Left colon (tissue), 2 donors: ENCODE measurements at regions not wholly inside any gene's neighbourhood (a gene's known extent, or its start where the extent isn't known, plus 50 kb on each side); places are given as distances from the start of the nearest gene placed in this dataset.
A peak's percentile ranks its signal among the peaks of the same experiment; 100 is the strongest.
"Not testable (repeated sequence)": the region's sequence is repeated elsewhere in the genome, so short reads cannot be mapped to it uniquely, and the experiment has no call there.

ENCODE experiments used
- ATAC-seq: fragments of 200-7000 bp; cut with Tn5 transposase; one replicate; pipeline ENCODE4 v1.9.1; 2020; ENCODE audit warnings: mild to moderate bottlenecking, moderate library complexity
- DNase-seq, 2 donors: peaks; one replicate each; pipeline ENCODE4 v3.0.0-alpha.2; 2020
- intact Hi-C, 2 donors: fragments of 100-400 bp; cut with DNase I in 1 of 2; cut with micrococcal nuclease in 1 of 2; formaldehyde crosslinking; loops; one replicate each; pipeline versions ENCODE4 v1.11.2 to v1.14.0; 2022; cut with DNase I, micrococcal nuclease
- donor health status: DM: no; HTN: no; CAD: no.
- donor health status: DM: yes; HTN: yes; CAD: no.

DNA sequence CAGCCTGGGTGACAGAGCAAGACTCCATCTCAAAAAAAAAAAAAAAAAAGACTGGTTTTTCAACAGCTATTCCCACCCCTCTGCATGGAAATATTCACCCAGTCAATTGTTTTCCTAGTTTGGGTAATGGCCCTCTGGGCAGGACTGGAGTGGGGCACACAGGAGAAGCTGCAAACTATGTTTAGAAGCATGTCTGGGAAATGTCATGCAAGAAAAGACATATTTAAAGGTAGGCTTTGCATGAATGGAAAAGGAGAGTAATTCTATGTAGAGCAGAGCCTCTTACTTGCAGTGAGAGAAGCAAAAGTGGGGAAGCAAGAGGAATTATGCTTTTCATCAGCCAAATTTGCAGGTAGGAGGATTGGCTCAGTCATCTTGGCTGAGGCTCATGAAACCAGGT lies 276.5 kb upstream of the PLEKHG7 start:
- intact Hi-C loops: no loop called here
- no peak for DNase-seq
- no peak for ATAC-seq

DNA sequence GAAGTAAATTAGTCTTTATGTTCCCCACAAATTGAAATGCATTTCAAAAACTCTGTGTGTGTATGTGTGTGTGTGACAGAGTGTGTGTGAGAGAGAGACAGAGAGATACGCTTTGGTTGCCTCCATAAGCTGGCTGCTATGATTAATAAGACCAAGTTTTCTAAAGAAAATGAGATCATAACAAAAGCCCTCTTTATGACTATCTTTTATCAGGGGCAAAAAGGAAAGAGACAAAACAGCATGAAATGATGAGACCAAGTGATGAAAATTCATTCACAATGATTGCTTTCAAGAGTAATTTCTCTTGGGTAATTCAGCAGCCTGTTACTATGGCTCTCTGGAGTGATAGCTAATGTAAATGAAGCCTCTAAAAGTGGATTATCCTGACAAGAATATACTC lies 277.6 kb upstream of the PLEKHG7 start:
- no peak for ATAC-seq
- no peak for DNase-seq
- intact Hi-C loops: no loop called here

DNA sequence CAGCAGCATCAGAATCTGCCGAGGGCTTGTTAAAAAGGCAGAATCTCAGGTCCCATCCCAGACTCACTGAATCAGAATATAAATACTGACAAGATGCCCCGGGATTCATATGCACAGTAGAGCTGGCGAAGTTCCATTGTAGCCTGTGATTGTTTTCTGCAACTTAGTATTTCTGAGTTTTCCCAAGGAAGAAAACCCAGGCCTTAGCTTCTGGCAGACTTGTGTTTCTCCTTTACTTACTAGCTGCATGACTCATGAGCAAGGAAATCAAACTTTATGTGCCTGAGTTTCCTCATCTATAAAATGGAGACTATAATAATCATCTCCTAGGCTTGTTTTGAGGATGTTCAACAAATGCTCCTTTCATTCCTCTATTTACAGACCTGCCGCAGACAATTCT lies 278.5 kb upstream of the PLEKHG7 start:
- no peak for DNase-seq
- peak; percentile 89 for ATAC-seq
- intact Hi-C loops: no loop called here

DNA sequence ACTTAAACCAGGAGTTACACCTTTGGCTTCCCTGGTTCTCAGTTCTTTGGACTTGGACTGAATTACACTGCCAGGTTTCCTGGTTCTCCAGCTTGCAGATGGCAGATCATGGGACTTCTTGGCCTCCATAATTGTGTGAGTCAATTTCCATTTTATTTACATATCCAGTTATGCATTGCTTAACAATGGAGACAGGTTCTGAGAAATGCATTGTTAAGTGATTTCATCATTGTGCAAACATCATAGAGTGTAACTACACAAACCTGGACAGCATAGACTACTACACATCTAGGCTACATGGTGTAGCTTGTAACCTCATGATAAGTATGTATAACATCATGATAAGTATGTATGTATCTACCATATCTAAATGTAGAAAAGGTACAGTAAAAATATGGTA lies 276.1 kb upstream of the BTG1 start:
- intact Hi-C loops: no loop called here
- DNase-seq (no peak), ATAC-seq (peak; percentile 73)

DNA sequence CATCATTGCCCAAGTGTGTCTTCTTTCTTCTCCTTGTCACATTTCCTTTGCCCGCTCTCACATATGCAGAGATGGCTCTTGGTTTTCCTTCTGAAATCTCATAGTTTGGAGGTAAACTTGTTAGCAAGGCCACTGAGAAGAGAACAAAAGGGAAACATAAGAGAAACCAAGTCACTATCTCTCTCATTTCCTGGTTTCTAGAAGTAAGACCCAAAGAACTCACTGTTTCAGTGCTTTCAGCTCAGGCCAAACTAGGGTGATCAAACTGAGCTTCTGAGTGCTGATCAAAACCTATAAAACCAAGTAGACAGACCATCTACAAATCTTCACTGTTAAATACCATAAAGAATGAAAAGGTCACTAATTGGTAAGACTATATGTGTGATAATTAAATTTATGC lies 275.4 kb upstream of the BTG1 start:
- ATAC-seq (no peak), DNase-seq (no peak)
- intact Hi-C loops: no loop called here

DNA sequence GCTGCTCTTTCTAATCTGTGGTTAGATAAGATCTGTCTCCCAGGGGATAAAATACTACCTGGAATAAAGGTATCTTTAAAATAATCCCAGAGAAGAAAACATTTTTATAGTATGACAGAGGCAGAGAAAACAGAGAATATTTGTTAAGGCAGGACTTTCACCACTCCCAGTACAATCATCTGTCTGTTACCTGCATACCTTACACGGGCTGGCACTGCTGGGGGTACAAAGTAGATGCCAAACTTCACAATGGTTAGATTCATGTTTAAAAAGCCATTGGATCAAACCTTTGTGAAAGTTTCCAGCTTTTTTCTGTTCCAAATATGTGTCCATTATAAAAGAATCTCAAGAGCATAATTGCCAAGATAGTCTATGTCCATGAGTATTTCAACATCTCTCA lies 273.6 kb upstream of the BTG1 start:
- DNase-seq (no peak), ATAC-seq (no peak)
- intact Hi-C loops: no loop called here

DNA sequence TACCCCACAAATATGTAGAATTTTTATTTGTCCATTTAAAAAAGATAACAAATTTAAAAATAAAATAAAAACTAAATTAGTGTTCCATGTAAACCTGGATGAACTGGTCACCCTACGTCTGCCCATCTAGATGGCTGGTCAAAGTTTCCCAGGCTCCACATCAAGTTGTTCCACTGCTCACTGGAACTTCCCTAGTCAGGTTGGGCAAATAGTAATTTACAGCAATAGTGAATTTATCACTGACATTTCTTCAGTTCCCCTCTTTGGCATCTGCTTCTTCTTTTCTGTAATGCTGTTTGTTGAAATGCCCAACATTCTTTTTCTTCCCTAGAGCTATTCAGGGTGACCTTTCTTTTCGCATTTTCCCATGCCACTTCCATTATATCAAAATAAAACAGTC lies 272.7 kb upstream of the BTG1 start:
- intact Hi-C loops: no loop called here
- DNase-seq (no peak), ATAC-seq (no peak)

DNA sequence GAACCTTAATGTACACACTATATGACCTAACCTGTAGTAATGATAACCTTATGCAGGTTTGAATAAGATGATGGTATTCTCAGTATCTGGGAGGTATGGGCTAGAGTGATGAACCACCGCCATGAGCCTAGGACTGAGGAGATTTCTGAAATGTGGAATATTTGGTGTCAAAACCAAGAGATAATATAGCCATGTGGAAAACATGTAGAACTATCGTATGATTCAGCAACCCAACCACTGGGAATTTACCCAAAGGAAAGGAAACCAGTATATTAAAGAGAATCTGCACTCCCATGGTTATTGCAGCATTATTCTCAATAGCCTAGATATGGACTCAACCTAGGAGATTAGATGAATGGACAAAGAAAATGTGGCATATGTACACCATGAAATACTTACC lies 271.7 kb upstream of the BTG1 start:
- ATAC-seq: no peak
- intact Hi-C loops: no loop called here

DNA sequence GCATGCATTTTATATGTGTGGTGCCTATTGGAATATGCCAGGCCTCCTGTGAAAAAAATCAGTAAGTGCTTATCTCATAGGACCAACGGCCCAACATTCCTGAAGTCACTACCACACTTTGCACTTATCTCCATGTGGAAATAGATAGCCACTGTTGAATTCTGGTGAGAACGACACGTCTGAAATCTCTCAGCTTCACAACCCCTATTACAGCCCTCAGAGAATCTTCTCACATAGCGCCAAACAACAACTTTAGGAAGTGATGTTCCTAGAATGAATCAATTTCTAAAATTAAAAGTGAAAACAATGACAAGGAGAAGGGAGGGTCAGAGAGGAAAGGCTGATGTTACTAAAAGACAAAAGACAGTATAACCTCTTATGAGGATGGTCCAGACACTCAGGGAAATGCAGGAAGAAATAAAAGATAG lies 270.8 kb upstream of the BTG1 start:
- no peak for DNase-seq
- no peak for ATAC-seq
- intact Hi-C loops: no loop called here

More for the DNA sequence above, 271.7 kb upstream of the BTG1 start:
- no peak for DNase-seq

DNA sequence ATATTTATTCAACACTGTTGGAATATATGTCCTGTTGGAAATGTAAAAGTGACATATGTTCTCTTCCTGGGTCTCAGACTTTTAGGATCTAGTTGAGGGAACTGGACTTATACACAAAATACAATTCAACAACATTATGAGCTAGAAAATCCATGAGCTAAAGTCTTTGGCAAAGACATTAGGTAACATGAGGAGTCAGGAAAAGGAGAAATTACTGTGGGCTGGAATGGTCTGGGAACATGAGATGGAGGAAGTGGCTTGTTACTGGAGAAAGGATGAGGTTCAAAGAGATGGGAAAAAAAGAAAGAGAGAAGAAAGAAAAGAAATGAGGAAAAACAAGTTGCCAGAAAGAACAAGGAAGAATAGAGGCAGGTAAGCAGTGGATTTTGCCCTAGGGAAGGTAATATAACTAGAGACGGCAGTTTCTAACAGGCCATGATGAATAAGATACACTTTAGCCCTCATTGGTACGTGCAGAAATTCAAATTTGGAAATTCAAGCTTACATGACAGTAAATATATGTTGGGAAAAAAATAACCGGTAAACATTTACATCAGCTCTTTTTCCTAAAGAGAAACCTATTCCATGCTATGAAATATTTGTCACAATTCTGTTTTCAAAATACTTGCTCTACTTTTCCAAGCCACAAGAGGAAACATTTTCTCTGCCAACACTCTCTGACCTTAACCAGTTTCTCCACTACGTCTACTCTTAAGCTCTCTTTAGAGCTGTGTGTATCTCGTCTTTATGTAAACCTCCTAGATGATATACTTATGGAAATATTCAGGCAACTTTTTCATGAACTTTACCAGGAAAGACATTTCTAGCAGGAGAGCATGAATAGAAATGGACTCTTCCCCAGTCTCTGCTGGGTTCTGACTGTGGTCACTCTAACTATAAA lies 268.8 kb upstream of the BTG1 start:
- ATAC-seq (peak; percentile 82), DNase-seq (no peak)
- intact Hi-C loops: no loop called here

DNA sequence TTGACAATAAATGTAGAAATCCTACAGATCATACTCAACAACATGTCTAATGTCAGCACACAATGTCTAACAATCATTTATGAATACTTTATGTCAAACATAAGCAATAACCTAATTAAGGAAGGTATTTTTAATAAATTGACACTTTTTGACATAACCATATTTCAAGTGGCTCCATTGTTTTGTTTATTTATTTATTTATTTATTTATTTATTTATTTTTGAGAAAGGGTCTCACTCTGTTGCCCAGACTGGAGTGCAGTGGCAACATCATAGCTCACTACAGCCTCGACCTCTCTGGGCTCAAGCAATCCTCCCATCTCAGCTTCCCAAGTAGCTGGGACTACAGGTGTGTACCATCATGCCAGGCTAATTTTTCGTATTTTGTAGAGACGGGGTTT lies 267.6 kb upstream of the BTG1 start:
- intact Hi-C loops: no loop called here
- ATAC-seq: no peak
- no peak for DNase-seq

DNA sequence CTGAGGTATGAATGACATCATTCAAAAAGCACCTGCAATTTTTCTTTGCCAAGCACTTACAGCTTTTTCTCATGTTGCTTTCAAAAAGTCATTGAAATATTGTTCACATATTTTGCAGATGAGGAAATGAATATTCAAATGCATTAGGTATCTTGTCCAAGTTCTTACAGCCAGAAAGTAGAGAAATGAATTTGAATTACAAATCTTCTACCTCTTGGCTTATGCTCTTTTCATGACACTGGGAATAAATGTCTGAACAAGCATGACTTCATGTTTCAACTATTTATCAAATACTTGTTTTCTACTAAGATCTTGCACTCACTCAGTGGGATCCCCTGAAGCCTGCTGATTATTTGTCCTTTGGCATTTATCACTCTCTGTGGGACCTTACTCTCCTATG lies 267.2 kb upstream of the BTG1 start:
- ATAC-seq (no peak), DNase-seq (no peak)
- intact Hi-C loops: no loop called here

DNA sequence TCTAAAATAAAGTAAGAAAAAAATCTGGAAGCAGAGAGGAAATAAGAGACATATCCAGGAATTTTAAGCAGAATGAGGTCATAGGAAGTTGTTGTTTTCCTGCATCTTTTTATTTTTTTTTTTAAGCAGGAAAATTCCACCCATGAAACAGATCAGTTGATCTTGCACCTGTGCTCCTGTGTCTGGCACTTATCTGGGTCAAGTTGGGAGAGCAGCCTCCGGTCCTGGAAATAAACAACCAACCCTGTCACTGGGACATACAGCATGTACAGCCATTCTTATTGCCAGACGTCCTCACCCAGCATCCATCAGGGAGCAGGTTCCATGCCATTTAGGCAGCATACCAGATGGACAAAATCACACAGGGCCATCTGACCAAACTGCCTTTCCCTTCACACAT lies 266.0 kb upstream of the BTG1 start:
- no peak for DNase-seq
- no peak for ATAC-seq
- intact Hi-C loops: no loop called here

DNA sequence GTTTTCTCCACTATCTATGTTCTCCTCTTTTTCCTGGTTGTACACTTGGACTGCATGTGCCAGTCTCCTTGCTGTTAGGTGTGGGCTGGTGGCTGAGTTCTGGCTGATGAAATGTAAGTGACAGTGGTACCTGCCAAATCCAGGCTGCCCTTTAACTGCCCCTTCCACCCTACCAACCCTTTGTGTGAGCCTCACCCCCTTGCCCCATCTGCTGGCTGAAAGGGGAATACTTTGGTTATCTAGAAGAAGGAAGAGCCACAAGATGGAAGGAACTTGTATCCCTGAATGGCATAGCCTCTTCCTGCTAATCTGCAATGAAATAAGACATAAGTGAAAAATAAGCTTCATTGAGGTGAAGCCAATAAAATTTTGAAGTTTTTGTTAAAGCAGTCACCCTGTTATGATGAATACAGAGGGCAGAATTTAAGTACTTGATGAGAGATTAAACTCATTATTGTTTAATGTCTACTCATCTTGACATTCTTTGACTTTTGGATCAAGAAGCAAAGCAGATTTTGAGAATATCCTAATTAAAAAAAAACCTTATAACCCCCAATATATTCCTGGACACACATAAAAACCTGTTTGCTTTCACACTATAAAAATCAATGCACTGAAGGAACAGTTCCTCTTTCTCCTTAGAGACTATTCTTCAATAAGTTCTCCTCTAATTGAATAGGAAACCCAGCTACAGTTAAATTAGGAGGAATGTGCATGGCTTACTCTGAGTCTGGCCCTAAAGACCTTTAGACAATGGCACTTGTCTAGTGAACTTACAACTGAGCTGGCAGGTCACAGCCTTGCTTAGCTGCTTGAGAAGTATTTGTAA lies 262.6 kb upstream of the BTG1 start:
- DNase-seq: peak; percentile 39 to 54
- intact Hi-C loops: no loop called here
- ATAC-seq: peak; percentile 46

DNA sequence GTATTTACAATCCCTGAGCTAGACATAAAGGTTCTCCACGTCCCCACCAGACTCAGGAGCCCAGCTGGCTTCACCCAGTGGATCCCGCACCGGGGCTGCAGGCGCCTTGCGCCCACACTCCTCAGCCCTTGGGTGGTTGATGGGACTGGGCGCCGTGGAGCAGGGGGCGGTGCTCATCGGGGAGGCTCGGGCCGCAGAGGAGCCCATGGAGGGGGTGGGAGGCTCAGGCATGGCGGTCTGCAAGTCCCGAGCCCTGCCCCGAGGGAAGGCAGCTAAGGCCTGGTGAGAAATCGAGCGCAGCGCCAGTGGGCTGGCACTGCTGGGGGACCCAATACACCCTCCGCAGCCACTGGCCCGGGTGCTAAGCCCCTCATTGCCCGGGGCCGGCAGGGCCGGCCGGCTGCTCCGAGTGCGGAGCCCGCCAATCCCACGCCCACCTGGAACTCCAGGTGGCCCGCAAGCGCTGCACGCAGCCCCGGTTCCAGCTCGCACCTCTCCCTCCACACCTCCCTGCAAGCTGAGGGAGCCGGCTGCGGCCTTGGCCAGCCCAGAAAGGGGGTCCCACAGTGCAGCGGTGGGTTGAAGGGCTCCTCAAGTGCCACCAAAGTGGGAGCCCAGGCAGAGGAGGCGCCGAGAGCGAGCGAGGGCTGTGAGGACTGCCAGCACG lies 260.9 kb upstream of the BTG1 start:
- DNase-seq, intact Hi-C loops, ATAC-seq: not testable (repeated sequence)

DNA sequence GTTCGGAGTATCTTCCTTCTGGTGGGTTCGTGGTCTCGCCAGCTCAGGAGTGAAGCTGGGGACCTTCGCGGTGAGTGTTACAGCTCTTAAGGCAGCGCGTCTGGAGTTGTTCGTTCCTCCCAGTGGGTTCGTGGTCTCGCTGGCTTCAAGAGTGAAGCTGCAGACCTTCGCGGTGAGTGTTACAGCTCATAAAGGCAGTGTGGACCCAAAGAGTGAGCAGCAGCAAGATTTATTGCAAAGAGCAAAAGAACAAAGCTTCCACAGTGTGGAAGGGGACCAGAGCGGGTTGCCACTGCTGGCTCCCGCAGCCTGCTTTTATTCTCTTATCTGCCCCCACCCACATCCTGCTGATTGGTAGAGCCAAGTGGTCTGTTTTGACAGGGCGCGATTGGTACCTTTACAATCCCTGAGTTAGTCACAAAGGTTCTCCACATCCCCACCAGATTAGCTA lies 260.2 kb upstream of the BTG1 start:
- ATAC-seq, intact Hi-C loops, DNase-seq: not testable (repeated sequence)

DNA sequence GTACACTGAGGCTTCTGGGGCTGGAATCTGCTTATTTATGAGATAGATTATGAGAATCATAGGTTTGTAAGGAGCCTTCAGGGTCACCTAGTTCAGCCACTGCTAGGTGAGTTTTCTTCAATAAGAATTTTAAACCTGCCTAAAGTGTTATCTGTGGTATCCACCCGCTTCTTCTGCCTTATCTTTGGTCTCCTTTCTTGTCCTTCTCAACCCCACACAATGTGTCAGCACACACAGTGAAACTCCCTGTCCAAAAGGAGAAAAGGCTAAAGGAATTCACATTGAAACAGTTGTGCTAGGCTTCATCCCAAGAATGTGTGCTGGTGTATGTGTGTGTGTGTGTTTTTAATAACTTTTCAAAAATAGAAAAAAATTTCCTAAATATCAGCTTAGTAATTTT lies 259.3 kb upstream of the BTG1 start:
- ATAC-seq (no peak), DNase-seq (no peak)
- intact Hi-C loops: no loop called here

DNA sequence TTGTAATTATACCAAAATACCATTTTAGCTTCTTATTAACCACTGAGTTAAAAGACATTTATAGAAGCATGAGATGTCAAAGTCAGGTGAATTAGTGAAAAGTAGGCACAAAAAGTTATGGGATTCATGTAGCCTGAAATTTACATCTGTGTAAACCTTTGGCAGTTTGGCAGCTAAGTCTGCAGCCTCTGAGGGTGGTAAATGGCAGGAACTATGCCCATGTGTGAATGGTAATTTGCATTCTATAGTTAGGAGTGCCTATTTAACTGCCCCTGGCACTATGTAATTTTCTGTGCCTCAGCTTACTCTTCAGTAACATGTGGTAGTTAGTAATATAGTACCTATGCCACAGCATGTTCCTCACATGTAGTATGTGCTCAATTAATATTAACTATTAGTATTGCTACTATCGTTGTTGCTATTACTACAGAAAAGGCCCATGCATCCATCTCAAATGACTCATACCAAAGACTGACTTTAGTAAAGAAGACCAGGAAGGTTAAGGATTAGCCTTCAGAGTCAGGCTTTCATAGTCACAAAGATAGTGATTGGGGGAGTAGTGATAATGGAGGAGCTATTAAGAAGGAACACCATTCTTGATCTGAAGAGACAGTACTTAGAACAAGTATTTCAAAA lies 258.7 kb upstream of the BTG1 start:
- DNase-seq (no peak), ATAC-seq (no peak)
- intact Hi-C loops: no loop called here
